RWPE1 (cell line): ENCODE measurements at regions not wholly inside any gene's neighbourhood (a gene's known extent, or its start where the extent isn't known, plus 50 kb on each side); places are given as distances from the start of the nearest gene placed in this dataset.

Experiments
- CTCF ChIA-PET: fragments of 350-600 bp; sonication (Branson Sonifier 250); formaldehyde crosslinking; extraction: SDS; loops from one replicate; lab custom pipeline; 2021; lab: Yijun Ruan, JAX
- POLR2A ChIA-PET: fragments of 400-600 bp; formaldehyde crosslinking; extraction: SDS; loops from one replicate; lab custom pipeline; 2020; ENCODE audit warnings: antibody characterized with exemption; ENCODE audit not compliant: low non-redundant PET; lab: Yijun Ruan, JAX
- DNase-seq: peaks from one replicate; pipeline ENCODE4 v3.0.0; 2012; ENCODE audit warnings: low spot score
- H3K27ac ChIP-seq: fragments of 450-650 bp; 2 replicates; pipeline ENCODE4 v1.5.1; 2017
- CTCF ChIP-seq: fragments of 450-650 bp; conservative IDR thresholded peaks from 2 replicates; pipeline ENCODE4 v1.5.1; 2017; ENCODE audit warnings: low read depth, mild to moderate bottlenecking

DNA sequence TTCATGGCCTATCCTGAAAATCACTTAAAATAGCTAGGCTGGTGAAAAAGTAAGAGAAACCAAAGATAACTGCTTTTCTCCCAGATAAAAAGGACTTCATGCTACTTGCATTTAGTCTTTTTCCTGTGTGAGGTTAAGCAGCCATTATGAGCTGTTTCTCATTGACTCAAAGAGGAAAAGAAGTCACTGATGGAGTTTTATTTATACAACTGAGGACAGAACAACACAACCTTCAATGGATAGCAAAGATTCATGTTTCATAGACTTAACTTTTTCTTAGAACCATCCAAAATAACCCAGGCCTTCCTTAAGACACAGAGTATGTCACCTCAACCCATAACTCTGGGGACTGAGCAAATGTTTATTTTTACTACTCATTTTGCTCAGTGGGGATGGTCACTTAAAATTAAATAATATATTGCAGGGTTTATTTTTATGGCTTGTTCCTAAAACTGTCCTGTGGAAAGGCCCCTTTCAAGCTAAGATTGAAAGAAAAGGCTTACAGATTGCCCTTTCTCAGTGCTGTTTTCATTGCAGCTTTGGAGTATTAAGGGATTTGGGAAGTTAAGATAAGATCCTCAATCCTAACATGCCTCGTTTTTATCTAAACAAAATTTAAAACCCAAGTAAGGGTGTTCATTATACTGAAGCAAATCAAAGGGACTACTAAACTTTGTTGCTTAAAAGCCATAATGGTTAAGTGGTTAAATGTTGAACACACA, 252.6 kb upstream of the MAD2L1 start:
- DNase-seq = no peak
- ChIA-PET CTCF (interaction anchor here (0.6 kb wide), 1 partner anchor 43 kb away, joined by 3 read pairs; no protein-coding TSS in a partner anchor), POLR2A (no interaction called here)
- H3K27ac ChIP-seq = no peak overlapping the region
- TF ChIP-seq CTCF = no peak

GRCh38 chr4:120318196-120318846, 251.7 kb upstream of the MAD2L1 start:
- DNase-seq = no peak
- CTCF ChIA-PET = interaction anchor here (0.6 kb wide), 1 partner anchor 44 kb away, joined by 3 read pairs; no protein-coding TSS in a partner anchor
- POLR2A ChIA-PET = no interaction called here
- no peak for TF ChIP-seq CTCF
- H3K27ac ChIP-seq = no peak overlapping the region

- POLR2A ChIA-PET = no interaction called here
- no peak for TF ChIP-seq CTCF
- DNase-seq = no peak
- CTCF ChIA-PET = no interaction called here
- H3K27ac ChIP-seq = no peak overlapping the region
Observed at GRCh38 chr4:120317713-120318112, 251.1 kb upstream of the MAD2L1 start.

DNA sequence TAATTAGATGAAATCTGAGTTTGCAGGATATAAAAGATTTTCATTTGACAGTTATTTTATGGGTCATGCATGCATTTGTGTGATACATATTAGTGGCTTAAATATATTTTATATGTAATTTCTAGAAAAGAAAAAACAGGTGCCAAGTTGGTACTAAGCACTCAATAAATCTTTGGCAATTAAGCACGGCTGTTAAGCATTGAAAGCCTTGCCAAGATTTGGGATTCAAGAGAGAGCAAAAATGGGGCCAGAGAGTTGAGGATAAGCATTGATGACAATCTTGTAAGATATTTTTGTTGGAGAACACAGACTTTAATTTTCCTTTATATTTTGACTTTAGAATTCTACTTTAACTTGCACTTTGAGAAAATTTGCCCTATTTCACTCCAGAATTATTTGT, 249.8 kb upstream of the MAD2L1 start:
- no peak for TF ChIP-seq CTCF
- ChIA-PET POLR2A (no interaction called here), CTCF (no interaction called here)
- H3K27ac ChIP-seq = no peak overlapping the region
- DNase-seq = no peak

GRCh38 chr4:120314969-120315368, 248.3 kb upstream of the MAD2L1 start:
- TF ChIP-seq CTCF = no peak
- DNase-seq = no peak
- no peak overlapping the region for H3K27ac ChIP-seq
- CTCF ChIA-PET = no interaction called here
- POLR2A ChIA-PET = no interaction called here

DNA sequence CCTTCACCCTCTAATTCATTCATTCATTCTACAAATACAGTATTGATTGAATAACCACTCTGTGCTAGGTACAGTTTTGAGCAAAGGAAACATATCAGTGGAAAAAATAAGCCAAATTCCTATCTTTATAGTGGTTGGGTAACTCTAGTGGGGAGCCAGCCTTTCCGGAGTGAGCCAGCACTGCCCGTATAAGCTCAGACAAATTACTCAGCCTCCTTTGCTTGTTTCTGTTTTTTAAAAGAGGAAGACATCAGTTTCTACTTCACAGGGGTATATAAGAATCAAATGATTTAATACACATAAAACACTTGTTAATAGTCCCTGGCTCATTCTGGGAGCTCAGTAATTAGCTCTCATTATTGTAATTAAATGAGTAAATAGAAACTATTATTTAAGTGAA, 238.2 kb upstream of the MAD2L1 start:
- H3K27ac ChIP-seq = no peak overlapping the region
- DNase-seq = no peak
- CTCF ChIA-PET = no interaction called here
- no peak for TF ChIP-seq CTCF
- POLR2A ChIA-PET = no interaction called here
